ENCODE measurements at regions not wholly inside any gene's neighbourhood (a gene's known extent, or its start where the extent isn't known, plus 50 kb on each side); places are given as distances from the start of the nearest gene placed in this dataset.

DNA sequence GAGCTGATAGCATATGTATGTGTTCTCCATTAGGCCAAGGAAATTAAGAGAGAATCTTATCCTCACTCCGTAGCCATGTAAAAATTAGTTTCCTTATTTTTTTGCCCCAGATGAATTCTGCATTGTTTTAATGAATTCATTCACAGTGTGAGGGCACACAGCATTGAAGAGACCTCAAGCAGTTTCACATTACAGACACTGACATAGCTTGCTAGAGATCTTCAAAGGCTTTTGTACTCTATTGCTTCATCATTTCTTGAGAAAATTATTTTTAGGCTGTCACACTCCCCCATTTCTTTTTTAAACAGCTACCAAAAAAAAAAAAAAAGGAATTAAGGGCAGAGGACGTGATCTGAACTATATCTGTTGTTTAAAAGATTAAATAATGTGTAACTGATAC, 251.1 kb downstream of the BCAT1 start:
- WGBS (ENCODE audit: insufficient coverage), result 88% methylated on average over 1 of the region's 2 CpGs
- Histone ChIP-seq H3K36me3 (ENCODE audit: control insufficient read depth, insufficient read depth, low read length) (no peaks in the 10 kb centered on the region), H3K27ac (ENCODE audit: low read length) (no peak overlapping the region), H3K27me3 (ENCODE audit: control insufficient read depth, insufficient read depth, low read length) (no peaks in the 10 kb centered on the region), H3K4me1 (ENCODE audit: control insufficient read depth, insufficient read depth, low read length) (no peaks in the 10 kb centered on the region), H3K9me3 (ENCODE audit: control insufficient read depth, insufficient read depth, low read length) (no peaks in the 10 kb centered on the region), H3K4me3 (ENCODE audit: low read length) (no peak overlapping the region)
- DNase-seq, result no peak
- TF ChIP-seq, protein P1, sequence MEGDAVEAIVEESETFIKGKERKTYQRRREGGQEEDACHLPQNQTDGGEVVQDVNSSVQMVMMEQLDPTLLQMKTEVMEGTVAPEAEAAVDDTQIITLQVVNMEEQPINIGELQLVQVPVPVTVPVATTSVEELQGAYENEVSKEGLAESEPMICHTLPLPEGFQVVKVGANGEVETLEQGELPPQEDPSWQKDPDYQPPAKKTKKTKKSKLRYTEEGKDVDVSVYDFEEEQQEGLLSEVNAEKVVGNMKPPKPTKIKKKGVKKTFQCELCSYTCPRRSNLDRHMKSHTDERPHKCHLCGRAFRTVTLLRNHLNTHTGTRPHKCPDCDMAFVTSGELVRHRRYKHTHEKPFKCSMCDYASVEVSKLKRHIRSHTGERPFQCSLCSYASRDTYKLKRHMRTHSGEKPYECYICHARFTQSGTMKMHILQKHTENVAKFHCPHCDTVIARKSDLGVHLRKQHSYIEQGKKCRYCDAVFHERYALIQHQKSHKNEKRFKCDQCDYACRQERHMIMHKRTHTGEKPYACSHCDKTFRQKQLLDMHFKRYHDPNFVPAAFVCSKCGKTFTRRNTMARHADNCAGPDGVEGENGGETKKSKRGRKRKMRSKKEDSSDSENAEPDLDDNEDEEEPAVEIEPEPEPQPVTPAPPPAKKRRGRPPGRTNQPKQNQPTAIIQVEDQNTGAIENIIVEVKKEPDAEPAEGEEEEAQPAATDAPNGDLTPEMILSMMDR (IDR thresholded peaks at IDR 0.05), result no peak
- H3K4me1 Mint-ChIP-seq, result no peaks in the 10 kb centered on the region
- H3K36me3 Mint-ChIP-seq, result no peaks in the 10 kb centered on the region
- H3K4me3 Mint-ChIP-seq, result no peak overlapping the region
- H3K27me3 Mint-ChIP-seq (ENCODE audit: low read depth in 2 of 2), result peaks cover 0 to 2% of the 10 kb centered on the region in 2 donors
- H3K27ac Mint-ChIP-seq, result no peak overlapping the region
- ATAC-seq, result no peak
- intact Hi-C loops (cut with micrococcal nuclease), result no loop called here
- H3K9me3 Mint-ChIP-seq, result no peaks in the 10 kb centered on the region

DNA sequence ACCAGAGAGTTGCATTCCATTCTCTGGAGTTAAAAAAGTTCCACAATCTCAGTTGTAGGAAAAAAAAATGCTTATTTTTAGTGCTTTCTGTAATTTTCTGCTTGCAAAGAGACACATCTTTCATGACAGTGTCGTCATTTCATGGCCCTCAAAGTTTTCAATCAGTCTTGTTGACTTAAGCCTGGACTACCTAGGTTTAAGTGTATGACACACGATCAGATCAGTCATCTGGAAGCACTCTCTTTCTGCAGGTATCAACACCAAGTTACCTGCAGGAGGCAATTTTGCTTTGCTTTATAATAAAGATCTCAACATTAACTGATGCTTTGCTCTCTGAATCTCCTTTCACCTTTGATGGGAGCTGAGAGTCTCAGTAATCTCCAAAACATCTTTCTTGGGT, 251.6 kb downstream of the BCAT1 start:
- intact Hi-C loops (cut with micrococcal nuclease), result no loop called here

DNA sequence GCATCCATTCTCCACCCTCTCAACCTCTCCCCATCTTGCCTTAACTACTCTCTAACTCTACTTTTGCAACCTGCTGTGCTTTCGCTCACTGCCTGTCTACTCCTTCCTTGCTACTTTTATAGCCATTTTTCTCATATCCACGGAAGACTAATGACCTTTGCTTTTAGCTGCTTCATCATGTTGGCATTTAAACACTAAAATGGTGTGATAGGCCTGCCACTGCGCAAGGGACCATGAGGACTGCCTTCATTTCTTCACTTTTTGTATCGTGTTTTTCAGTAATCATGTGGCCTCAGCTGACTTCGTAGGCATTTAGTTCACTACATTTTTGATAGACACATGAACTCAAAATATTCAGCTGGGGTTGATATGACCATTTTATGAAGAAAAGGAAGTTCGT, 252.1 kb downstream of the BCAT1 start:
- Mint-ChIP-seq H3K27ac (no peak overlapping the region), H3K9me3 (no peaks in the 10 kb centered on the region)
- intact Hi-C loops (cut with micrococcal nuclease), result no loop called here

More for the DNA sequence above, 251.6 kb downstream of the BCAT1 start:
- no peak overlapping the region for H3K27ac Mint-ChIP-seq
- H3K4me3 ChIP-seq (ENCODE audit: low read length), result no peak overlapping the region
- H3K27me3 ChIP-seq (ENCODE audit: control insufficient read depth, insufficient read depth, low read length), result no peaks in the 10 kb centered on the region
- H3K27me3 Mint-ChIP-seq (ENCODE audit: low read depth in 2 of 2), result peaks cover 0 to 3% of the 10 kb centered on the region in 2 donors
- H3K27ac ChIP-seq (ENCODE audit: low read length), result no peak overlapping the region
- H3K4me1 Mint-ChIP-seq, result no peaks in the 10 kb centered on the region
- ATAC-seq (no peak), DNase-seq (no peak)
- H3K4me3 Mint-ChIP-seq, result no peak overlapping the region
- TF ChIP-seq, protein P1 (IDR thresholded peaks at IDR 0.05), result no peak
- no peaks in the 10 kb centered on the region for H3K4me1 ChIP-seq (ENCODE audit: control insufficient read depth, insufficient read depth, low read length)
- no peaks in the 10 kb centered on the region for H3K36me3 Mint-ChIP-seq
- 75% methylated on average over 2 of the region's 2 CpGs for WGBS (ENCODE audit: insufficient coverage)
- H3K36me3 ChIP-seq (ENCODE audit: control insufficient read depth, insufficient read depth, low read length), result no peaks in the 10 kb centered on the region
- no peaks in the 10 kb centered on the region for H3K9me3 Mint-ChIP-seq
- no peaks in the 10 kb centered on the region for H3K9me3 ChIP-seq (ENCODE audit: control insufficient read depth, insufficient read depth, low read length)

More for the DNA sequence above, 252.1 kb downstream of the BCAT1 start:
- no peaks in the 10 kb centered on the region for H3K27me3 ChIP-seq (ENCODE audit: control insufficient read depth, insufficient read depth, low read length)
- TF ChIP-seq, protein P1 (IDR thresholded peaks at IDR 0.05), result no peak
- H3K27ac ChIP-seq (ENCODE audit: low read length), result no peak overlapping the region
- peaks cover 0 to 4% of the 10 kb centered on the region in 2 donors for H3K27me3 Mint-ChIP-seq (ENCODE audit: low read depth in 2 of 2)
- no peaks in the 10 kb centered on the region for H3K36me3 Mint-ChIP-seq
- ATAC-seq (no peak), DNase-seq (no peak)
- no peaks in the 10 kb centered on the region for H3K4me1 ChIP-seq (ENCODE audit: control insufficient read depth, insufficient read depth, low read length)
- H3K4me1 Mint-ChIP-seq, result no peaks in the 10 kb centered on the region
- WGBS (ENCODE audit: insufficient coverage), result 94% methylated on average over 5 of the region's 6 CpGs
- no peaks in the 10 kb centered on the region for H3K36me3 ChIP-seq (ENCODE audit: control insufficient read depth, insufficient read depth, low read length)
- no peak overlapping the region for H3K4me3 ChIP-seq (ENCODE audit: low read length)
- H3K9me3 ChIP-seq (ENCODE audit: control insufficient read depth, insufficient read depth, low read length), result no peaks in the 10 kb centered on the region
- H3K4me3 Mint-ChIP-seq, result no peak overlapping the region
